ENCODE measurements at regions not wholly inside any gene's neighbourhood (a gene's known extent, or its start where the extent isn't known, plus 50 kb on each side); places are given as distances from the start of the nearest gene placed in this dataset.

GRCh38 chr7:155877167-155877566 is 64.9 kb upstream of the SHH start:
- in situ Hi-C loops (cut with MboI; ENCODE audit: low pct_unique_long_range_greater_than_20kb, low sequenced_read_pairs) = no loop called here
- DNase-seq = no peak

- no peak for DNase-seq
- in situ Hi-C loops (cut with MboI; ENCODE audit: low pct_unique_long_range_greater_than_20kb, low sequenced_read_pairs) = no loop called here
Measured at GRCh38 chr7:155874411-155874810, 62.1 kb upstream of the SHH start.

- in situ Hi-C loops (cut with MboI; ENCODE audit: low pct_unique_long_range_greater_than_20kb, low sequenced_read_pairs) = no loop called here
Measured at GRCh38 chr7:155874010-155874409, 61.7 kb upstream of the SHH start.

GRCh38 chr7:155872678-155873369 is 60.6 kb upstream of the SHH start:
- no peak for DNase-seq
- in situ Hi-C loops (cut with MboI; ENCODE audit: low pct_unique_long_range_greater_than_20kb, low sequenced_read_pairs) = no loop called here

More at GRCh38 chr7:155874010-155874409, 61.7 kb upstream of the SHH start:
- no peak for DNase-seq

GRCh38 chr7:155871211-155871610 is 58.9 kb upstream of the SHH start:
- in situ Hi-C loops (cut with MboI; ENCODE audit: low pct_unique_long_range_greater_than_20kb, low sequenced_read_pairs) = no loop called here
- no peak for DNase-seq

- DNase-seq = no peak
- in situ Hi-C loops (cut with MboI; ENCODE audit: low pct_unique_long_range_greater_than_20kb, low sequenced_read_pairs) = no loop called here
Measured at GRCh38 chr7:155870334-155871180, 58.3 kb upstream of the SHH start.

- in situ Hi-C loops (cut with MboI; ENCODE audit: low pct_unique_long_range_greater_than_20kb, low sequenced_read_pairs) = no loop called here
- DNase-seq = no peak
Measured at GRCh38 chr7:155869784-155870076, 57.5 kb upstream of the SHH start.

GRCh38 chr7:155868955-155869783 is 56.9 kb upstream of the SHH start:
- in situ Hi-C loops (cut with MboI; ENCODE audit: low pct_unique_long_range_greater_than_20kb, low sequenced_read_pairs) = no loop called here
- no peak for DNase-seq

- DNase-seq = no peak
- in situ Hi-C loops (cut with MboI; ENCODE audit: low pct_unique_long_range_greater_than_20kb, low sequenced_read_pairs) = no loop called here
Measured at GRCh38 chr7:155867734-155868400, 55.6 kb upstream of the SHH start.

GRCh38 chr7:155867280-155867679 is 55.0 kb upstream of the SHH start:
- in situ Hi-C loops (cut with MboI; ENCODE audit: low pct_unique_long_range_greater_than_20kb, low sequenced_read_pairs) = no loop called here
- DNase-seq = no peak

- DNase-seq = no peak
- in situ Hi-C loops (cut with MboI; ENCODE audit: low pct_unique_long_range_greater_than_20kb, low sequenced_read_pairs) = no loop called here
Measured at GRCh38 chr7:155865830-155866525, 53.7 kb upstream of the SHH start.

- in situ Hi-C loops (cut with MboI; ENCODE audit: low pct_unique_long_range_greater_than_20kb, low sequenced_read_pairs) = no loop called here
- no peak for DNase-seq
Measured at GRCh38 chr7:155864991-155865690, 52.9 kb upstream of the SHH start.

GRCh38 chr7:155864271-155864985 is 52.2 kb upstream of the SHH start:
- in situ Hi-C loops (cut with MboI; ENCODE audit: low pct_unique_long_range_greater_than_20kb, low sequenced_read_pairs) = no loop called here
- no peak for DNase-seq

- in situ Hi-C loops (cut with MboI; ENCODE audit: low pct_unique_long_range_greater_than_20kb, low sequenced_read_pairs) = no loop called here
- no peak for DNase-seq
Measured at GRCh38 chr7:155863721-155864151, 51.5 kb upstream of the SHH start.

GRCh38 chr7:155862123-155862892 is 50.0 kb upstream of the SHH start:
- DNase-seq = no peak
- in situ Hi-C loops (cut with MboI; ENCODE audit: low pct_unique_long_range_greater_than_20kb, low sequenced_read_pairs) = no loop called here

All from KBM-7 (cell line).